RWPE1 (cell line): ENCODE measurements at regions not wholly inside any gene's neighbourhood (a gene's known extent, or its start where the extent isn't known, plus 50 kb on each side); places are given as distances from the start of the nearest gene placed in this dataset.

Experiments used
- CTCF ChIA-PET: fragments of 350-600 bp; sonication (Branson Sonifier 250); formaldehyde crosslinking; extraction: SDS; loops from one replicate; lab custom pipeline; 2021; lab: Yijun Ruan, JAX
- POLR2A ChIA-PET: fragments of 400-600 bp; formaldehyde crosslinking; extraction: SDS; loops from one replicate; lab custom pipeline; 2020; ENCODE audit warnings: antibody characterized with exemption; ENCODE audit not compliant: low non-redundant PET; lab: Yijun Ruan, JAX
- DNase-seq: peaks from one replicate; pipeline ENCODE4 v3.0.0; 2012; ENCODE audit warnings: low spot score
- H3K27ac ChIP-seq: fragments of 450-650 bp; 2 replicates; pipeline ENCODE4 v1.5.1; 2017
- CTCF ChIP-seq: fragments of 450-650 bp; conservative IDR thresholded peaks from 2 replicates; pipeline ENCODE4 v1.5.1; 2017; ENCODE audit warnings: low read depth, mild to moderate bottlenecking

- H3K27ac ChIP-seq, result no peak overlapping the region; the same call in 1 of the 2 replicates
- CTCF ChIA-PET, result no interaction called here
- POLR2A ChIA-PET, result no interaction called here
- no peak for TF ChIP-seq CTCF
- peak; percentile 6 for DNase-seq
These were observed 145.7 kb downstream of the GALC start for GRCh38 chr14:87847216-87847755.

- CTCF ChIA-PET, result no interaction called here
- POLR2A ChIA-PET, result no interaction called here
- TF ChIP-seq CTCF, result no peak
- no peak for DNase-seq
- no peak overlapping the region for H3K27ac ChIP-seq
These were observed 152.1 kb downstream of the GALC start for GRCh38 chr14:87840906-87841305.

GRCh38 chr14:87838931-87839330 is 154.1 kb downstream of the GALC start:
- H3K27ac ChIP-seq, result no peak overlapping the region
- ChIA-PET CTCF (no interaction called here), POLR2A (no interaction called here)
- DNase-seq, result no peak
- no peak for TF ChIP-seq CTCF

- POLR2A ChIA-PET, result no interaction called here
- H3K27ac ChIP-seq, result no peak overlapping the region
- no peak for DNase-seq
- CTCF ChIA-PET, result interaction anchor here (0.6 kb wide), 1 partner anchor 166 kb away, joined by 3 read pairs; no protein-coding TSS in a partner anchor
- no peak for TF ChIP-seq CTCF
These were observed 155.7 kb downstream of the GALC start for GRCh38 chr14:87837296-87837695.

- POLR2A ChIA-PET, result no interaction called here
- CTCF ChIA-PET, result no interaction called here
- no peak for DNase-seq
- no peak overlapping the region for H3K27ac ChIP-seq
- no peak for TF ChIP-seq CTCF
These were observed 158.4 kb downstream of the GALC start for GRCh38 chr14:87834594-87834993.

- no peak overlapping the region for H3K27ac ChIP-seq
- DNase-seq, result no peak
- no peak for TF ChIP-seq CTCF
- ChIA-PET CTCF (no interaction called here), POLR2A (no interaction called here)
These were observed 160.0 kb downstream of the GALC start for GRCh38 chr14:87833026-87833425.
